ENCODE measurements at regions not wholly inside any gene's neighbourhood (a gene's known extent, or its start where the extent isn't known, plus 50 kb on each side); places are given as distances from the start of the nearest gene placed in this dataset.

- no peak for DNase-seq (ENCODE audit: low read depth in 1 of 2, low spot score in 1 of 2)
Observed at GRCh38 chr10:20993830-20994527, 96.9 kb upstream of the NEBL start.

GRCh38 chr10:20993389-20993788 is 96.3 kb upstream of the NEBL start:
- no peak for DNase-seq (ENCODE audit: low read depth in 1 of 2, low spot score in 1 of 2)

DNA sequence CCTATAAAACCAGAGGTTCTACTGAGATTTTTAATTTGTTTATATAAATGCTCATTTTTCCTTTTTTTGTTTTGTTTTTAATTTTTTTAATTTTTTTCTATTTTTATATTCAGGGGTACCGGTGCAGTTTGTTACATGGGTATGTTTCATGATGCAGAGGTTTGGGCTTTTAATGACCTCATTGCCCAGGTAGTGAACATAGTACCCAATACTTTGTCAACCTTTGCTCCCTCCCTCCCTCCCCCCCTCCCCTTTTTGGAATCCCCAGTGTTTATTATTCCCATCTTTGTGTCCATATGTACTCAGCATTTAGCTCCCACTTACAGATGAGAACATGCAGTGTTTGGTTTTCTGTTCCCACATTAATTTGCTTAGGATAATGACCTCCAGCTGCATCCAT is 94.4 kb upstream of the NEBL start:
- no peak for DNase-seq (ENCODE audit: low read depth in 1 of 2, low spot score in 1 of 2)

- DNase-seq (ENCODE audit: low read depth in 1 of 2, low spot score in 1 of 2): no peak
Observed at GRCh38 chr10:20990604-20991003, 93.5 kb upstream of the NEBL start.

- DNase-seq (ENCODE audit: low read depth in 1 of 2, low spot score in 1 of 2): no peak
Observed at GRCh38 chr10:20988357-20988983, 91.4 kb upstream of the NEBL start.

DNA sequence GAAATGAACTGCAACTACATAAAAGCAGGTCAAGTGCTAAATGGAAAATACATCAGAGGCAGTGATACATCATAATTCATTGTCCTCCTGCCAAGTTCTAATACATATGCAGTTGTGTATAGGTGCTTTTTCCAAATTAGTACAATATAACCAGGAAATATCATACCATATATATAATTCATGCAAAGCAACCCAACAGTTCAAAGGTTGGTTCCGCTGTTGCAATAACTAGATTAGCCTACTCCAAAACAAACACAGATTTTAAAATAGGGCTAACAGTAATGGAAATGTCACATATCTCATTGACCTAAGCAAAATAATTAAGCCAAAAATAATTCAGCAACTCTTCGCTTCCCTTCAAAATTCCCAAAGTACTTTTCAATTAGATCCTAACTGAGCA is 88.9 kb upstream of the NEBL start:
- no peak for DNase-seq (ENCODE audit: low read depth in 1 of 2, low spot score in 1 of 2)

- no peak for DNase-seq (ENCODE audit: low read depth in 1 of 2, low spot score in 1 of 2)
Observed at GRCh38 chr10:20984662-20985061, 87.6 kb upstream of the NEBL start.

DNA sequence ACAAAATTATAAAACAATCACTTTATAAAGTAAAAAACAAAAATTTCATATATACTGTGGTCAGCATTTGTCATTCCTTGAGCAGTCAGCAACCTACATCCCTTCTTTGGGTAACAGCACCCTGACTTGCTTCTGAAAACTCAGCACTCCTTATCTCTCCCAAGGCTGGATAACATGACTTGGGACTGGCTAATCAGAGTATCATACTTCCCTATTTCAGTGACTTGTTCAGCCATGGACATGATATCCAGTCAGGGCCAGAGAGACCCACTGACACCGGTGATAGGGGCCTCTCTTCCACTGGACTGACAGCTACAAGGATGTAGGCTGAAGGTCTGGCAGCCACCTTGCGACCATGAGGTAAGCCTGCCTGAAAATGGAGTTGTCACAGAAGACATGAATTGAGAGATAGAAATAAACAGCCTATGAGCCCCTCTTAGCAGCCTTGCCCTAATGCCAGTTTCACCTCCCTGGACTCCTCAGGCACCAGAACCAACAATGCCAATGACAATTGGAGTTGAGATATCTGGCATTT is 84.4 kb upstream of the NEBL start:
- no peak for DNase-seq (ENCODE audit: low read depth in 1 of 2, low spot score in 1 of 2)

DNA sequence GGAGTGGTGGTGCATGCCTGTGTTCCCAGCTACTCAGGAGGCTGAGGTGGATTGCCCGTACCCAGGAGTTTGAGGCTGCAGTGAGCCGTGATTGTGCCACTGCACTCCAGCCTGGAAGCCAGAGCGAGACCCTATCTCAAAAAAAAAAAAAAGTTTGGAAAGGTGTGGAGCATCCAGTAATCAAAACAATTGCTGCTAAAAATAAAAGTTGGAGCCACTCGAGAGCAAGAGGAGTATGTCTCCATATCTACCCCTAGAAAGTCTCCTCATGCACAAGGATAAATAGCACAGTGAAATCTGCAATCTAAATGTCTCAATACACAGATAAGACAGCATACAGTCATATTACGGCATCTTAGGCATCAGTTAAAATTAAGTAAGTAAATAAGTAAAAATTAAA is 81.5 kb upstream of the NEBL start:
- no peak for DNase-seq (ENCODE audit: low read depth in 1 of 2, low spot score in 1 of 2)

- DNase-seq (ENCODE audit: low read depth in 1 of 2, low spot score in 1 of 2): no peak
Observed at GRCh38 chr10:20977300-20977699, 80.2 kb upstream of the NEBL start.

DNA sequence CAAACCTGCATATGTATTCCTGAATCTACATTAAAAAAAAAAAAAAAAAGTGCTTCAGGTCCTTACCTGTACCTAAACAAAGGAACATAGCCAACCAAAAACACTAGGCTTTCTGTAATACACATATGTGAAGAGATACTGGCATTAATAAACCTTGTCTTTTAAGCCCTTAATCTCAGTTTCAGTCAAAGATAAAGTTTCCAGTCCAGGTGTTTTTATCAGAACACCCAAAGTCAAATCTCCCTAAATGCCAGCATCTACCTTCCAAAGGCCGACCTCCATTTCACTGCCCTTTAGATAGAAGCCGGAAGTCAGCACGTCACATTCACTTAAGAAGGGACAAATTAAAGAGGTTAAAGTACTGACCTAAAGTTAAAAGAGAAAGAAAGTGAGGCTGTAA is 79.8 kb upstream of the NEBL start:
- no peak for DNase-seq (ENCODE audit: low read depth in 1 of 2, low spot score in 1 of 2)

- no peak for DNase-seq (ENCODE audit: low read depth in 1 of 2, low spot score in 1 of 2)
Observed at GRCh38 chr10:20976390-20976789, 79.3 kb upstream of the NEBL start.

DNA sequence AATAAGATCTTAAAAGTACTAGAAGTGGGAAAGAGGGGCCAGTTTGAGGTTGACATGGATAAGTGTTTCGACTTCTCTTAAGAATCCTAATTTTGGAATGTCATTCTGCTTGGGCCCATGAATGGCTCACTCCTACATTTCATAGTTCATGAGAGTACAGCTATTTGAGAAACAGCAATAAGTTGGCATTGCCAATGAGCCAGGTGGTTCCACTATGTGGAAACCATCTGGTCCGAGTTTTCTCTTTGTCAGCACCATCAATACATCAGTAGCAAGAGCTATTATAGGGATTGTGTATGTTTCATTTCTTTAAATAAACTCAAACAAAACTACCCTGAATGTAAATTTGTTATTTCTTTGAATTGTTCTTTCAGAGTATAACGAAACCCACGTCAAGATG is 78.1 kb upstream of the NEBL start:
- DNase-seq (ENCODE audit: low read depth in 1 of 2, low spot score in 1 of 2): no peak

- DNase-seq (ENCODE audit: low read depth in 1 of 2, low spot score in 1 of 2): no peak
Observed at GRCh38 chr10:20972925-20973324, 75.8 kb upstream of the NEBL start.

GRCh38 chr10:20971901-20972300 is 74.8 kb upstream of the NEBL start:
- DNase-seq (ENCODE audit: low read depth in 1 of 2, low spot score in 1 of 2): no peak

GRCh38 chr10:20970708-20971107 is 73.6 kb upstream of the NEBL start:
- no peak for DNase-seq (ENCODE audit: low read depth in 1 of 2, low spot score in 1 of 2)

GRCh38 chr10:20970044-20970443 is 72.9 kb upstream of the NEBL start:
- DNase-seq (ENCODE audit: low read depth in 1 of 2, low spot score in 1 of 2): no peak

- no peak for DNase-seq (ENCODE audit: low read depth in 1 of 2, low spot score in 1 of 2)
Observed at GRCh38 chr10:20966426-20966825, 69.3 kb upstream of the NEBL start.

DNA sequence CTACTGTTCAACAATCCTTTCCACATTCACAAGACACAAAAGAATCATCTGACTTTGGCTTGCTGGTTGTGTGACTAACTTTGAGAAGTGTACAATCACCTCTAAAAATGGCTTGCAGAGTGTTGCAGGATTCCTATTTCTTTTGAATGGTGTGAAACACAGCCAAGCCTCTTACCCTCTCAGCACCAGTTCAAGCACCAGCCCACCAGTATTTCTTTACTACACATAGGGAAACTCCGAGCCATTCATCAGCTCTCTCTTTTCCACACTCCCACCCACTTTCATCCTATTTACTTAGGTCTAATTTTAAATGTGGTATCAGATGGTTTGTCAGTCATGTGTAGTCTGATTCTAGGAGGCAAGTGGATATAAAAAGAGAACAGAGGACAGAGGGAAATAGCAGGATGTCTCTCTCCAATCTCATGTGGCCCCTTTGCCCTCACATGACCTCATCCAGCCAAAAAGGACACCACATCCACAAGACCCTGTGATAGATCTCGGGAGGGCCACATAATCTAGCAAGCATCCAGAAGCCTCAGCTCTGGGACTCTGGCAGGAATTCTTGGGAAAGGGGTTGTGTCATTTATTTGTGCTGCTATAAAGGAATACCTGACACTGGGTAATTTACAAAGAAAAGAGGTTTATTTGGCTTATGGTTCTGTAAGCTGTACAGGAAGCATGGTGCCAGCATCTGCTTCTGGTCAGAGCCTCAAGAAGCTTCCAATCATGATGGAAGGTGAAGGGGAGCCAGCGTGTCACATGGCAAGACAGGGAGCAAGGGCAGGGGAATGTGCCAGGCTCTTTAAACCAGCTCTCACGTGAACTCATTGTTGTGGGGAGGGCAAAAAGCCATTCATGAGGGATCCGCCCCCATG is 66.8 kb upstream of the NEBL start:
- DNase-seq (ENCODE audit: low read depth in 1 of 2, low spot score in 1 of 2): no peak

DNA sequence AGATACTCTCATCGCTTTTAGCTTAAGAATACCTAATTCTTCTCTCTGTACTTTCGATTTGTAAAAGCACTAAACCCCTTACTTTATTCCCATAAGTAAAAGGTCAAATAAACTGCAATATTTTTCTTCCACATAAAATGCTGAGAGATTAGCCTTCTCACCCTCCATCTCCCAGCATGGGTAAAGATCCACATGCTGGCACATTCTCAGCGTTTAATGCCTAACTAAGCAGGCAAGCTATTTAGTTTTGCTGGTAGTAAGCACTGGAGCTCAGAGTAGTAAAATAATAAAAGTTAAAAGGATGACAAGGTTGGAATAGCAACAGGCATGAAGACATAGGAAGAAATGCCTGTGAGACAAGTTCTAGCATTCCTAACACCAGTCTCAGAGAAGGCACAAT is 65.9 kb upstream of the NEBL start:
- DNase-seq (ENCODE audit: low read depth in 1 of 2, low spot score in 1 of 2): no peak

DNA sequence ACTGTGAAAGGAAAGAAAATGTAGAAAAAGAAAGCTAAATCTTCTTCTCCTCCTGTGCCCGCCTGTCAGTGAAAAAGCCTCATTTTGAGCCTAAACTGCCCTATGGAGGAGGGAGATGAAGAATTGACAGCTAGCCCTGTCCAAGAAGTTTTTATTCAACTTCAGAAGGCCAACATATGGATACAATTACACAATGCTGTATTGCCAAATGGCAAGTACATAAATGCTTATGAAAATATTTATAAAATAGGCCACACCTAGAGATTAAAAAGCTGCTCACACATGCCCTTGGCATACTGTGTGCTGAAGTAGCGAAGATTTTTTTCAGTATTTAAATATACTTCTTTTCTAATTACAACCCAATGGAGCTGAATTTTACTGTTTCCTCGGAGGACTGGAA is 65.1 kb upstream of the NEBL start:
- no peak for DNase-seq (ENCODE audit: low read depth in 1 of 2, low spot score in 1 of 2)

DNA sequence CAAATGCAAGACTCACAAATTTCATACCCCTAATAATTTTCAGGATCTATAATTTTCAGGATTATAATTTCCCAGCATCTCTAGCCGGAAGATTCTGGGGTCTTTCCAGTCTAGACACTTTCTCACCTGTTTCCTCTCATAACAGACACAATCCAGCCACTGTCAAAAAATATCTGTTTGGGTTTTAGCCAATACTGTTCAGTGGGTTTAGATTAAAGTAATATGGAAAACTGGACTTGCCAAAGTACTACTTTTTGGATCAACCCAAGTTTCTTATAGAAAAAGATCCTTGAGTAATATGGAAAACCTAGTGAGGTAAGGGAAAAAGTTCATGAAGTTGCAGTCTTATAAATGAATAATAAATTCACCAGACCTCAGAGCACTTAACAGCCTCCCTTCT is 62.1 kb upstream of the NEBL start:
- no peak for DNase-seq (ENCODE audit: low read depth in 1 of 2, low spot score in 1 of 2)
